ENCODE measurements at regions not wholly inside any gene's neighbourhood (a gene's known extent, or its start where the extent isn't known, plus 50 kb on each side); places are given as distances from the start of the nearest gene placed in this dataset.

DNA sequence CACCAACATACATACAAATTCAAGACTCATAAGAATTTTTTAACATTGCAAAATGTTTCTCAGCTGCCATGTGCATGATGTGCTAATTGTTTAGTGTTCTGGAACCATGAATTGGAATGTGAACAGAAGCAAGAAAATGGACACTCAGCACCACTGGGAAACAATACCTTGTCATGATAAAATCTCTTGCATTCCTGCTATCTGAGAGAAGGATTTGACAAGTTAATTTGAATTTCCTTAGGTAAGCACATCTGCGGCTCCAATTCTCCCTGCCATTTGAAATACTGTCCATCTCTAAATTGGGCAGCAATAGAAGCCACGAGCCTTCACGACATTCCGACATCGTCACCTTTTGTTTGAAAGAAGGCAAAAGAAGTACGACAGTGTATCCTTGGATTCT is 1104.6 kb upstream of the MAP3K7 start:
- TF ChIP-seq, protein P1, sequence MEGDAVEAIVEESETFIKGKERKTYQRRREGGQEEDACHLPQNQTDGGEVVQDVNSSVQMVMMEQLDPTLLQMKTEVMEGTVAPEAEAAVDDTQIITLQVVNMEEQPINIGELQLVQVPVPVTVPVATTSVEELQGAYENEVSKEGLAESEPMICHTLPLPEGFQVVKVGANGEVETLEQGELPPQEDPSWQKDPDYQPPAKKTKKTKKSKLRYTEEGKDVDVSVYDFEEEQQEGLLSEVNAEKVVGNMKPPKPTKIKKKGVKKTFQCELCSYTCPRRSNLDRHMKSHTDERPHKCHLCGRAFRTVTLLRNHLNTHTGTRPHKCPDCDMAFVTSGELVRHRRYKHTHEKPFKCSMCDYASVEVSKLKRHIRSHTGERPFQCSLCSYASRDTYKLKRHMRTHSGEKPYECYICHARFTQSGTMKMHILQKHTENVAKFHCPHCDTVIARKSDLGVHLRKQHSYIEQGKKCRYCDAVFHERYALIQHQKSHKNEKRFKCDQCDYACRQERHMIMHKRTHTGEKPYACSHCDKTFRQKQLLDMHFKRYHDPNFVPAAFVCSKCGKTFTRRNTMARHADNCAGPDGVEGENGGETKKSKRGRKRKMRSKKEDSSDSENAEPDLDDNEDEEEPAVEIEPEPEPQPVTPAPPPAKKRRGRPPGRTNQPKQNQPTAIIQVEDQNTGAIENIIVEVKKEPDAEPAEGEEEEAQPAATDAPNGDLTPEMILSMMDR (conservative IDR thresholded peaks at IDR 0.05), result no peak
- TF ChIP-seq EZH2 (IDR thresholded peaks at IDR 0.05; ENCODE audit: low read depth), result no peak
